ENCODE measurements at regions not wholly inside any gene's neighbourhood (a gene's known extent, or its start where the extent isn't known, plus 50 kb on each side); places are given as distances from the start of the nearest gene placed in this dataset.

DNA sequence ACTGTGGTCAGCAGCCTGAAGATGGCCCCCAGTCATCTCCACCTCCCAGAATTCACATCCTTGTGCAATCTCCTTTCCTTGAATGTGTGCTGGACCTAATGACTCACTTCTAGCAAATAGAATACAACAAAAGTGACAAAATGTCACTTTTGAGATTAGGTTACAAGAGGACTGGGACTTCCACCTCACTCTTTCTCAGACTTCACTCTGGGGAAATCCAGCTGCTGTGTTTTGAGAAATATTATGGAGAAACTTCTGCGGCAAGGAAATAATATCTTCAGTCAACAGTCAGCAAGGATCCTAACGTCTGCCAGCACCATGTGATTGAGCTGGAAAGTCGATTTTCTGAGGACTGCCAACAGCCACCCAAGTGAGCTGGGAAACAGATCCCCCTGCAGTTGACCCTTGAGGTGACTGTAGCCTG, 70.5 kb upstream of the GADD45A start:
- TF ChIP-seq, protein P1, sequence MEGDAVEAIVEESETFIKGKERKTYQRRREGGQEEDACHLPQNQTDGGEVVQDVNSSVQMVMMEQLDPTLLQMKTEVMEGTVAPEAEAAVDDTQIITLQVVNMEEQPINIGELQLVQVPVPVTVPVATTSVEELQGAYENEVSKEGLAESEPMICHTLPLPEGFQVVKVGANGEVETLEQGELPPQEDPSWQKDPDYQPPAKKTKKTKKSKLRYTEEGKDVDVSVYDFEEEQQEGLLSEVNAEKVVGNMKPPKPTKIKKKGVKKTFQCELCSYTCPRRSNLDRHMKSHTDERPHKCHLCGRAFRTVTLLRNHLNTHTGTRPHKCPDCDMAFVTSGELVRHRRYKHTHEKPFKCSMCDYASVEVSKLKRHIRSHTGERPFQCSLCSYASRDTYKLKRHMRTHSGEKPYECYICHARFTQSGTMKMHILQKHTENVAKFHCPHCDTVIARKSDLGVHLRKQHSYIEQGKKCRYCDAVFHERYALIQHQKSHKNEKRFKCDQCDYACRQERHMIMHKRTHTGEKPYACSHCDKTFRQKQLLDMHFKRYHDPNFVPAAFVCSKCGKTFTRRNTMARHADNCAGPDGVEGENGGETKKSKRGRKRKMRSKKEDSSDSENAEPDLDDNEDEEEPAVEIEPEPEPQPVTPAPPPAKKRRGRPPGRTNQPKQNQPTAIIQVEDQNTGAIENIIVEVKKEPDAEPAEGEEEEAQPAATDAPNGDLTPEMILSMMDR (tag by site-specific recombination; IDR thresholded peaks at IDR 0.05), result no peak
- no peak for TF ChIP-seq ZNF274 (IDR thresholded peaks at IDR 0.05; ENCODE audit: low read length)
- no peak for TF ChIP-seq ZNF274 (tag by site-specific recombination; IDR thresholded peaks at IDR 0.05; ENCODE audit: borderline replicate concordance)
- TF ChIP-seq ZBTB17 (tag by site-specific recombination; IDR thresholded peaks at IDR 0.05), result no peak
- no peak for TF ChIP-seq KLF16 (tag by site-specific recombination; IDR thresholded peaks at IDR 0.05)
- TF ChIP-seq ZNF776 (tag by site-specific recombination; IDR thresholded peaks at IDR 0.05; ENCODE audit: borderline replicate concordance), result no peak
- TF ChIP-seq YY1 (tag by site-specific recombination; IDR thresholded peaks at IDR 0.05), result no peak
- TF ChIP-seq PRDM1 (tag by site-specific recombination; IDR thresholded peaks at IDR 0.05), result no peak
- TF ChIP-seq ZEB2 (tag by site-specific recombination; IDR thresholded peaks at IDR 0.05), result no peak
- no peak for TF ChIP-seq ZNF600 (tag by site-specific recombination; IDR thresholded peaks at IDR 0.05)
- TF ChIP-seq ZNF768 (tag by site-specific recombination; IDR thresholded peaks at IDR 0.05), result no peak
- TF ChIP-seq ZNF174 (tag by site-specific recombination; IDR thresholded peaks at IDR 0.05), result no peak
- TF ChIP-seq ZNF529 (tag by site-specific recombination; IDR thresholded peaks at IDR 0.05; ENCODE audit: insufficient replicate concordance), result no peak
- TF ChIP-seq, protein P2, sequence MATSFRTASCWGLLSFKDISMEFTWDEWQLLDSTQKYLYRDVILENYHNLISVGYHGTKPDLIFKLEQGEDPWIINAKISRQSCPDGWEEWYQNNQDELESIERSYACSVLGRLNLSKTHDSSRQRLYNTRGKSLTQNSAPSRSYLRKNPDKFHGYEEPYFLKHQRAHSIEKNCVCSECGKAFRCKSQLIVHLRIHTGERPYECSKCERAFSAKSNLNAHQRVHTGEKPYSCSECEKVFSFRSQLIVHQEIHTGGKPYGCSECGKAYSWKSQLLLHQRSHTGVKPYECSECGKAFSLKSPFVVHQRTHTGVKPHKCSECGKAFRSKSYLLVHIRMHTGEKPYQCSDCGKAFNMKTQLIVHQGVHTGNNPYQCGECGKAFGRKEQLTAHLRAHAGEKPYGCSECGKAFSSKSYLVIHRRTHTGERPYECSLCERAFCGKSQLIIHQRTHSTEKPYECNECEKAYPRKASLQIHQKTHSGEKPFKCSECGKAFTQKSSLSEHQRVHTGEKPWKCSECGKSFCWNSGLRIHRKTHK (tag by site-specific recombination; IDR thresholded peaks at IDR 0.05), result no peak

Measured in HEK293 (cell line).